ENCODE measurements at regions not wholly inside any gene's neighbourhood (a gene's known extent, or its start where the extent isn't known, plus 50 kb on each side); places are given as distances from the start of the nearest gene placed in this dataset.

GRCh38 chr5:152337484-152337883 lies 67.6 kb downstream of the NMUR2 start:
- DNase-seq, result no peak
- Mint-ChIP-seq H3K9me3 (no peaks in the 10 kb centered on the region), H3K4me3 (no peak overlapping the region), H3K36me3 (no peaks in the 10 kb centered on the region), H3K4me1 (no peaks in the 10 kb centered on the region), H3K27ac (no peak overlapping the region), H3K27me3 (no peaks in the 10 kb centered on the region)

- H3K27me3 Mint-ChIP-seq, result peaks cover 3% of the 10 kb centered on the region
- no peaks in the 10 kb centered on the region for H3K9me3 Mint-ChIP-seq
- H3K27ac Mint-ChIP-seq, result no peak overlapping the region
- no peak for DNase-seq
- H3K4me3 Mint-ChIP-seq, result no peak overlapping the region
- H3K4me1 Mint-ChIP-seq, result no peaks in the 10 kb centered on the region
- no peaks in the 10 kb centered on the region for H3K36me3 Mint-ChIP-seq
Measured at GRCh38 chr5:152335461-152335860, 69.6 kb downstream of the NMUR2 start.

GRCh38 chr5:152332716-152333460 lies 72.2 kb downstream of the NMUR2 start:
- H3K27me3 Mint-ChIP-seq, result peaks cover 3% of the 10 kb centered on the region
- H3K36me3 Mint-ChIP-seq, result no peaks in the 10 kb centered on the region
- H3K4me3 Mint-ChIP-seq, result no peak overlapping the region
- H3K4me1 Mint-ChIP-seq, result no peaks in the 10 kb centered on the region
- H3K9me3 Mint-ChIP-seq, result no peaks in the 10 kb centered on the region
- H3K27ac Mint-ChIP-seq, result no peak overlapping the region
- no peak for DNase-seq

- H3K4me3 Mint-ChIP-seq, result no peak overlapping the region
- H3K4me1 Mint-ChIP-seq, result no peaks in the 10 kb centered on the region
- no peak for DNase-seq
- peaks cover 3% of the 10 kb centered on the region for H3K9me3 Mint-ChIP-seq
- no peaks in the 10 kb centered on the region for H3K36me3 Mint-ChIP-seq
- H3K27me3 Mint-ChIP-seq, result peaks cover 7% of the 10 kb centered on the region
- H3K27ac Mint-ChIP-seq, result no peak overlapping the region
Measured at GRCh38 chr5:152331718-152332117, 73.4 kb downstream of the NMUR2 start.

GRCh38 chr5:152331006-152331405 lies 74.1 kb downstream of the NMUR2 start:
- Mint-ChIP-seq H3K27ac (no peak overlapping the region), H3K36me3 (no peaks in the 10 kb centered on the region), H3K4me1 (no peaks in the 10 kb centered on the region), H3K4me3 (no peak overlapping the region), H3K9me3 (peaks cover 8% of the 10 kb centered on the region), H3K27me3 (peaks cover 10% of the 10 kb centered on the region)
- DNase-seq, result no peak

- H3K4me3 Mint-ChIP-seq, result no peak overlapping the region
- H3K27me3 Mint-ChIP-seq, result peaks cover 10% of the 10 kb centered on the region
- H3K36me3 Mint-ChIP-seq, result no peaks in the 10 kb centered on the region
- peaks cover 8% of the 10 kb centered on the region for H3K9me3 Mint-ChIP-seq
- H3K4me1 Mint-ChIP-seq, result no peaks in the 10 kb centered on the region
- DNase-seq, result no peak
- H3K27ac Mint-ChIP-seq, result no peak overlapping the region
Measured at GRCh38 chr5:152329761-152330283, 75.3 kb downstream of the NMUR2 start.

GRCh38 chr5:152329207-152329606 lies 75.9 kb downstream of the NMUR2 start:
- H3K9me3 Mint-ChIP-seq, result peaks cover 8% of the 10 kb centered on the region
- no peak for DNase-seq
- H3K27me3 Mint-ChIP-seq, result peaks cover 10% of the 10 kb centered on the region
- H3K4me3 Mint-ChIP-seq, result no peak overlapping the region
- H3K4me1 Mint-ChIP-seq, result no peaks in the 10 kb centered on the region
- H3K36me3 Mint-ChIP-seq, result no peaks in the 10 kb centered on the region
- H3K27ac Mint-ChIP-seq, result no peak overlapping the region

GRCh38 chr5:152315942-152316341 lies 89.1 kb downstream of the NMUR2 start:
- Mint-ChIP-seq H3K27ac (no peak overlapping the region), H3K27me3 (no peaks in the 10 kb centered on the region), H3K4me1 (no peaks in the 10 kb centered on the region), H3K9me3 (no peaks in the 10 kb centered on the region), H3K36me3 (no peaks in the 10 kb centered on the region), H3K4me3 (no peak overlapping the region)
- DNase-seq, result no peak

- Mint-ChIP-seq H3K4me3 (no peak overlapping the region), H3K27ac (no peak overlapping the region), H3K36me3 (no peaks in the 10 kb centered on the region), H3K27me3 (no peaks in the 10 kb centered on the region), H3K9me3 (no peaks in the 10 kb centered on the region), H3K4me1 (no peaks in the 10 kb centered on the region)
- no peak for DNase-seq
Measured at GRCh38 chr5:152314196-152314829, 90.8 kb downstream of the NMUR2 start.

- no peaks in the 10 kb centered on the region for H3K27me3 Mint-ChIP-seq
- no peaks in the 10 kb centered on the region for H3K4me1 Mint-ChIP-seq
- DNase-seq, result no peak
- no peak overlapping the region for H3K4me3 Mint-ChIP-seq
- H3K36me3 Mint-ChIP-seq, result no peaks in the 10 kb centered on the region
- peaks cover 2% of the 10 kb centered on the region for H3K9me3 Mint-ChIP-seq
- H3K27ac Mint-ChIP-seq, result no peak overlapping the region
Measured at GRCh38 chr5:152309926-152310450, 95.1 kb downstream of the NMUR2 start.

GRCh38 chr5:152306386-152306785 lies 98.7 kb downstream of the NMUR2 start:
- Mint-ChIP-seq H3K27me3 (peaks cover 5% of the 10 kb centered on the region), H3K9me3 (peaks cover 2% of the 10 kb centered on the region), H3K4me3 (no peak overlapping the region), H3K27ac (no peak overlapping the region), H3K4me1 (no peaks in the 10 kb centered on the region), H3K36me3 (no peaks in the 10 kb centered on the region)
- DNase-seq, result no peak

GRCh38 chr5:152305525-152305924 lies 99.6 kb downstream of the NMUR2 start:
- no peak overlapping the region for H3K4me3 Mint-ChIP-seq
- H3K9me3 Mint-ChIP-seq, result peaks cover 2% of the 10 kb centered on the region
- no peaks in the 10 kb centered on the region for H3K4me1 Mint-ChIP-seq

GRCh38 chr5:152303841-152304240 lies 101.2 kb downstream of the NMUR2 start:
- Mint-ChIP-seq H3K9me3 (peaks cover 2% of the 10 kb centered on the region), H3K27me3 (peaks cover 5% of the 10 kb centered on the region), H3K4me3 (no peak overlapping the region), H3K4me1 (no peaks in the 10 kb centered on the region), H3K27ac (no peak overlapping the region), H3K36me3 (no peaks in the 10 kb centered on the region)
- DNase-seq, result no peak

More at GRCh38 chr5:152305525-152305924, 99.6 kb downstream of the NMUR2 start:
- no peaks in the 10 kb centered on the region for H3K36me3 Mint-ChIP-seq
- no peak overlapping the region for H3K27ac Mint-ChIP-seq
- H3K27me3 Mint-ChIP-seq, result peaks cover 5% of the 10 kb centered on the region
- no peak for DNase-seq

- Mint-ChIP-seq H3K9me3 (no peaks in the 10 kb centered on the region), H3K36me3 (no peaks in the 10 kb centered on the region), H3K4me1 (no peaks in the 10 kb centered on the region), H3K27ac (no peak overlapping the region), H3K27me3 (no peaks in the 10 kb centered on the region), H3K4me3 (no peak overlapping the region)
- DNase-seq, result no peak
Measured at GRCh38 chr5:152297866-152298265, 107.2 kb downstream of the NMUR2 start.

GRCh38 chr5:152293189-152293588 lies 111.9 kb downstream of the NMUR2 start:
- Mint-ChIP-seq H3K4me3 (no peak overlapping the region), H3K9me3 (no peaks in the 10 kb centered on the region), H3K4me1 (no peaks in the 10 kb centered on the region), H3K36me3 (no peaks in the 10 kb centered on the region), H3K27ac (no peak overlapping the region), H3K27me3 (no peaks in the 10 kb centered on the region)
- no peak for DNase-seq

Data from activated naive CD8-positive, alpha-beta T cell treated with anti-CD3 and anti-CD28 coated beads for 36 hours (primary cell).